Heart left ventricle (tissue), 16 donors: ENCODE measurements at regions not wholly inside any gene's neighbourhood (a gene's known extent, or its start where the extent isn't known, plus 50 kb on each side); places are given as distances from the start of the nearest gene placed in this dataset.

Experiments used
- ATAC-seq, 4 donors: fragments of 200-7000 bp; cut with Tn5 transposase; one replicate each; pipeline ENCODE4 v1.9.1; 2020 to 2022; ENCODE audit warnings: moderate library complexity in 4 of 4, mild to moderate bottlenecking in 3 of 4, moderate number of reproducible peaks in 1 of 4
- DNase-seq, 5 donors: peaks; one replicate each; pipeline ENCODE4 v3.0.0-alpha.2; 2020
- H3K27ac ChIP-seq, 12 donors: fragments of 200-600 bp; sonication (generic) in 4 of 12; one replicate each; pipeline versions ENCODE4 v1.5.0 to v1.8.0; 2016 to 2022; ENCODE audit warnings: mild to moderate bottlenecking in 2 of 12
- H3K27me3 ChIP-seq, 9 donors: fragments of 200-600 bp; sonication (generic) in 2 of 9; one replicate each; pipeline versions ENCODE4 v1.5.1 to v1.8.0; 2016 to 2022; ENCODE audit warnings: mild to moderate bottlenecking in 3 of 9
- H3K36me3 ChIP-seq, 9 donors: fragments of 200-600 bp; sonication (generic) in 2 of 9; one replicate each; pipeline versions ENCODE4 v1.5.0 to v1.8.0; 2018 to 2022; ENCODE audit warnings: mild to moderate bottlenecking in 2 of 9
- H3K4me1 ChIP-seq, 12 donors: fragments of 200-600 bp; sonication (generic) in 4 of 12; one replicate each; pipeline versions ENCODE4 v1.5.0 to v1.8.0; 2016 to 2022; ENCODE audit warnings: mild to moderate bottlenecking in 3 of 12
- H3K4me3 ChIP-seq, 12 donors: fragments of 200-600 bp; sonication (generic) in 4 of 12; one replicate each; pipeline versions ENCODE4 v1.5.0 to v1.8.0; 2017 to 2022; ENCODE audit warnings: mild to moderate bottlenecking in 9 of 12, moderate library complexity in 4 of 12
- H3K9me3 ChIP-seq, 12 donors: fragments of 200-600 bp; sonication (generic) in 4 of 12; one replicate each; pipeline versions ENCODE4 v1.5.0 to v1.8.0; 2016 to 2022; ENCODE audit warnings: mild to moderate bottlenecking in 1 of 12
- POLR2A ChIP-seq, 2 donors: fragments of 450-650 bp; IDR thresholded peaks; one replicate each; pipeline ENCODE4 v1.6.1; 2017; ENCODE audit warnings: antibody characterized with exemption in 2 of 2, mild to moderate bottlenecking in 2 of 2, moderate library complexity in 2 of 2
- WGBS, 4 donors: extraction: QIAGEN DNeasy Blood & Tissue Kit in 2 of 4; methylation state at CpG; one replicate each; pipeline versions ENCODE4 v1.1.5 to v1.1.7; 2013 to 2018; 5-methylcytosine and 5-hydroxymethylcytosine counted together
- intact Hi-C, 10 donors: fragments of 100-400 bp; cut with DNase I; formaldehyde crosslinking; loops; one replicate each; pipeline versions ENCODE4 v1.11.1 to v1.14.2; 2022
- TF ChIP-seq, protein P1 (sequence below), 12 donors: fragments of 200-600 bp; sonication (generic) in 4 of 12; IDR thresholded peaks; one replicate each; pipeline versions ENCODE4 v1.5.0 to v1.8.0; 2018 to 2022; ENCODE audit warnings: antibody characterized with exemption in 12 of 12, mild to moderate bottlenecking in 5 of 12
- donor health status: ischemic (EF 13 %, LVEDD 7.1; RV severe dilation, severe dysfunction).
- donor health status: healthy with polysubstance abuse.
- donor health status: DM: no; HTN: yes; CAD: no.
- donor health status: DM: no; HTN: no; CAD: no.
- donor health status: ischemic (EF 25% LVEDD 6.9; RV normal size, moderate dysfunction).
- donor health status: ischemic (EF 25% LVEDD 5.7; RV mildly dilated, moderate dysfunction).
- donor health status: healthy.
- donor health status: DM: yes; HTN: yes; CAD: no.
- donor health status: ischemic (EF 35%, LVEDD 5.7; RV mildly dilated, moderate dysfunction).
- donor health status: nonischemic (EF 11% LVEDD 7.7; RV severe dilation, severe dysfunction).
- donor health status: DM: yes; HTN: yes; CAD: no.
- donor health status: PGD.
- donor health status: ischemic (EF 29% LVEDD 5.4; RV normal size, mild dysfunction).
- donor health status: nonischemic (EF 23%, LVEDD 6.1; RV moderate dilation, normal function).

DNA sequence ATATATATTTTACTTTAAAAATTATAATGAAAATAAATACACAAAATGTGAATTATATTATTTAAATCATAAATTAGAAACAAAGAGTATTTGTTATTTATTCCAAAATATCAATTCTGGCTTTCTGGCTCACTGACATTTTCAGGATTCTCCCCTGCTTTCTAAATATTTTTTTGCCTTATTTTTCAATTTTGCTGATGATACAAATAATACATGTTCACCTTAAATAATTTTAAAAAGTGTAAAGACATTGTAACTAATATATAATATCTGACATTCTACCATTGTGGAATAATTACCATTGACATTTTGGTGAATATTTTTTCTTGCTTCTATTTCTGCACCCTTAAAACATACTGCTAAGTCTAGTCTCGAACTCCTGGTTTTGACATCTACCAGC, 325.9 kb upstream of the CBLB start:
- no peak for ATAC-seq
- no peaks in the 10 kb centered on the region for H3K27me3 ChIP-seq
- WGBS, 4 donors, result 96 to 99% (median 98%) methylated on average over 1 of the region's 1 CpG
- H3K36me3 ChIP-seq, result no peaks in the 10 kb centered on the region
- DNase-seq, result no peak
- TF ChIP-seq, protein P1, sequence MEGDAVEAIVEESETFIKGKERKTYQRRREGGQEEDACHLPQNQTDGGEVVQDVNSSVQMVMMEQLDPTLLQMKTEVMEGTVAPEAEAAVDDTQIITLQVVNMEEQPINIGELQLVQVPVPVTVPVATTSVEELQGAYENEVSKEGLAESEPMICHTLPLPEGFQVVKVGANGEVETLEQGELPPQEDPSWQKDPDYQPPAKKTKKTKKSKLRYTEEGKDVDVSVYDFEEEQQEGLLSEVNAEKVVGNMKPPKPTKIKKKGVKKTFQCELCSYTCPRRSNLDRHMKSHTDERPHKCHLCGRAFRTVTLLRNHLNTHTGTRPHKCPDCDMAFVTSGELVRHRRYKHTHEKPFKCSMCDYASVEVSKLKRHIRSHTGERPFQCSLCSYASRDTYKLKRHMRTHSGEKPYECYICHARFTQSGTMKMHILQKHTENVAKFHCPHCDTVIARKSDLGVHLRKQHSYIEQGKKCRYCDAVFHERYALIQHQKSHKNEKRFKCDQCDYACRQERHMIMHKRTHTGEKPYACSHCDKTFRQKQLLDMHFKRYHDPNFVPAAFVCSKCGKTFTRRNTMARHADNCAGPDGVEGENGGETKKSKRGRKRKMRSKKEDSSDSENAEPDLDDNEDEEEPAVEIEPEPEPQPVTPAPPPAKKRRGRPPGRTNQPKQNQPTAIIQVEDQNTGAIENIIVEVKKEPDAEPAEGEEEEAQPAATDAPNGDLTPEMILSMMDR (IDR thresholded peaks at IDR 0.05), result no peak
- TF ChIP-seq POLR2A (IDR thresholded peaks at IDR 0.05), result no peak
- H3K4me3 ChIP-seq, result no peak overlapping the region
- peaks cover 0 to 3% (median 0%) of the 10 kb centered on the region in 12 donors for H3K9me3 ChIP-seq
- H3K4me1 ChIP-seq, result no peaks in the 10 kb centered on the region
- no peak overlapping the region for H3K27ac ChIP-seq
- intact Hi-C loops, result loop anchor here in 2 of 10 donors (10.0 kb wide), 2 partner anchors 60 to 330 kb away; partner anchors contain the start of gene CBLB (in 1 of the 2)

GRCh38 chr3:106197532-106198194, 328.9 kb upstream of the CBLB start:
- H3K36me3 ChIP-seq, result no peaks in the 10 kb centered on the region
- no peak for DNase-seq
- TF ChIP-seq, protein P1 (IDR thresholded peaks at IDR 0.05), result no peak
- TF ChIP-seq POLR2A (IDR thresholded peaks at IDR 0.05), result no peak
- H3K4me3 ChIP-seq, result no peak overlapping the region
- H3K9me3 ChIP-seq, result peaks cover 0 to 3% (median 0%) of the 10 kb centered on the region in 12 donors
- no peaks in the 10 kb centered on the region for H3K27me3 ChIP-seq
- no peak for ATAC-seq
- WGBS, 4 donors, result 59 to 69% (median 67%) methylated on average over 4 of the region's 4 CpGs
- no peaks in the 10 kb centered on the region for H3K4me1 ChIP-seq
- no peak overlapping the region for H3K27ac ChIP-seq
- intact Hi-C loops, result loop anchor here in 2 of 10 donors (10.0 kb wide), 2 partner anchors 63 to 333 kb away; partner anchors contain the start of gene CBLB (in 1 of the 2)

- Histone ChIP-seq H3K27me3 (no peaks in the 10 kb centered on the region), H3K4me3 (no peak overlapping the region), H3K4me1 (peaks cover 0 to 27% (median 5%) of the 10 kb centered on the region in 12 donors), H3K9me3 (peaks cover 0 to 7% (median 0%) of the 10 kb centered on the region in 12 donors), H3K36me3 (no peaks in the 10 kb centered on the region), H3K27ac (no peak overlapping the region)
- ATAC-seq, result no peak
- intact Hi-C loops, result loop anchor here in 8 of 10 donors (10.0 kb wide), 3 partner anchors 320 to 520 kb away; partner anchors contain the start of gene CBLB (in 1 of the 8)
- DNase-seq, result no peak
- WGBS, 4 donors, result 90 to 93% (median 92%) methylated on average over 5 of the region's 5 CpGs
- TF ChIP-seq, protein P1 (IDR thresholded peaks at IDR 0.05), result no peak
- TF ChIP-seq POLR2A (IDR thresholded peaks at IDR 0.05), result no peak
These were observed 335.5 kb upstream of the CBLB start for GRCh38 chr3:106204160-106204868.

DNA sequence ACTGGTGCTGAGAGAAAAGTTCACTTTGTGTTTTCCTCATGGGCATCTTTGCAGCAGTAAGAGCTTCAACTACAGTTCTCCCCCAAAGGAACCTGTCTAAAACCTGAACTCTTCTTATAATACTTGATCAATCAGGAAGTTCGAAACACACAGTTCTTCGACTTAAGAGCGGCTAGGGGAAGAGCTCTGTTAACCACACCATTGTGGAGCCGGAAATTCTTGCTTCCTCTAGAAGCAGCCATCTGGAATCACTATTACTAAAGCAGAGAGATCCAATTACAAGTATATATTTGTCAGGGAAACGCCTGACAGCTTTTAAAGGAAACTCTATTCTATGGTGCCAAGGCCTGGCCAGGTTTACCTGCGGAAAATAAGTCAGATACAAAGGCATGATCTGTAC, 337.3 kb upstream of the CBLB start:
- peaks cover 0 to 27% (median 5%) of the 10 kb centered on the region in 12 donors for H3K4me1 ChIP-seq
- no peaks in the 10 kb centered on the region for H3K36me3 ChIP-seq
- no peak for TF ChIP-seq POLR2A (IDR thresholded peaks at IDR 0.05)
- TF ChIP-seq, protein P1 (IDR thresholded peaks at IDR 0.05), result no peak
- H3K27me3 ChIP-seq, result no peaks in the 10 kb centered on the region
- intact Hi-C loops, result loop anchor here (5.0 to 10.0 kb wide), 5 partner anchors 321 to 521 kb away; partner anchors contain the start of gene CBLB (in 3 of the 10)
- ATAC-seq (peak in 3 of 4 donors; percentile 62 to 91 (median 72)), DNase-seq (peak in 2 of 5 donors; percentile 15 to 23)
- H3K4me3 ChIP-seq, result peak overlapping the region in 5 of 12 donors; percentile 6 to 25 (median 17)
- WGBS, 4 donors, result 38 to 59% (median 56%) methylated on average over 6 of the region's 6 CpGs
- peaks cover 0 to 7% (median 0%) of the 10 kb centered on the region in 12 donors for H3K9me3 ChIP-seq
- H3K27ac ChIP-seq, result peak overlapping the region in 8 of 12 donors; percentile 3 to 69 (median 46)
